GM12873 (cell line): ENCODE measurements at regions not wholly inside any gene's neighbourhood (a gene's known extent, or its start where the extent isn't known, plus 50 kb on each side); places are given as distances from the start of the nearest gene placed in this dataset.

ENCODE experiments used
- CTCF ChIP-seq: IDR thresholded peaks from 2 replicates; pipeline ENCODE4 v1.5.1; 2012; ENCODE audit warnings: low read depth, mild to moderate bottlenecking, moderate library complexity, low read length, control low read depth; ENCODE audit not compliant: insufficient read depth; ENCODE audit errors: missing control alignments

GRCh38 chr2:144042751-144043150, 477.2 kb downstream of the ZEB2 start:
- no peak for TF ChIP-seq CTCF

DNA sequence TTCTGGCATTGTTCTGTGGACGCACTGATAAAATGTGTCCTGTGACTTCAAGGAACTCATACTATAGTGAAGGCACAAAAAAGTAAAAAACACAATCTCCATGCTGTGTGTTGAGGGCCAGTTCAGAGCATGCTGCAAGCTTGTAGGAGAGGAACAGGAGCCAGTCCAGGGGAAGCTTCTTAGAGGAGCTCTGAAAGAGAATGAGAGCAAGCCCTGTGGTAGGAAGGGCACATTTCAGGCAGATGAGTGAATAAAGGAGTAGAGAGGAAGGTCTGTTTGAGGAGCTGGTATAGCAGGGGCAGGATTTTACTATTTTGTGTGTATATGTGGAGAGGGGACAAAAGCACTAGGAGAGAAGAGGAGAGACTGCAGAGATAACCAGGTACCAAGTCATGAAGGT, 478.3 kb downstream of the ZEB2 start:
- TF ChIP-seq CTCF, result no peak

GRCh38 chr2:144040834-144041233, 479.1 kb downstream of the ZEB2 start:
- no peak for TF ChIP-seq CTCF

DNA sequence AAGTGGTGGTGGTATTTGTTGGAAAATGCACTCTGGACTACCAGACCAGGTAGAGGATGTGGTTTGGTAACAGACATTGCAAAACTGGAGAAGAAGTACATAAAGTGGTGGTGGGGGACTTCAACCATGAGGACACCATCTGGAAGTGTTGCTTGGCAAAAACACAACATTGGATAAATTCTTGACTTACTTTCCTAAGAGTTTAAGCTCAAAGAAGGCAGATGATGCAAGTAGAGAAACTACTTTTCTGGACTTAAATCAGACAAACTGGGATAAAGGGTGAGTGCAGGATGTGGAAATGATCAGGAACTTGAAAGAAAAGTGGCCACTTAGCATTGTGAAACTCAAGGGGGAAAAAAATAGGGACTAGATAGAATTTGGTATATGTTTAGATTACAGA, 487.4 kb downstream of the ZEB2 start:
- TF ChIP-seq CTCF, result no peak

GRCh38 chr2:144030791-144031190, 489.1 kb downstream of the ZEB2 start:
- no peak for TF ChIP-seq CTCF

DNA sequence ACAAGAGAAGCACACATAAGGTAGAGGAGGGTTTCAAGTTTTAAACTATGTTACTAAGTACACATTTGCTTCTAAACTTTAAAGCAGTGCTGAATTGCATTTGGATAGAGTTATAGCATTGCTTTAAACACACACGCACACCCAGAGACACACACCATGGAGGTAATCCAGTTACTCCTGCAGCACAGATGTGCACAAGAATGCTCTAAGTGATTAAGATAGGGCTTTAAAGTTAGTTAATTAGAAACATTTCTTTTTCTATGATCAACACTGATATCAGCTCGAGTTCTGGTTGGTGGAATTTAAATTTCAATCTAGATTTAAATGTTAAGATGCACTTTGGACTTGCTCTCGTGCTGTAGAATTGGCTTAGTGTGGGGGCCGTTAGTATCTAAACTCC, 492.3 kb downstream of the ZEB2 start:
- TF ChIP-seq CTCF, result no peak

DNA sequence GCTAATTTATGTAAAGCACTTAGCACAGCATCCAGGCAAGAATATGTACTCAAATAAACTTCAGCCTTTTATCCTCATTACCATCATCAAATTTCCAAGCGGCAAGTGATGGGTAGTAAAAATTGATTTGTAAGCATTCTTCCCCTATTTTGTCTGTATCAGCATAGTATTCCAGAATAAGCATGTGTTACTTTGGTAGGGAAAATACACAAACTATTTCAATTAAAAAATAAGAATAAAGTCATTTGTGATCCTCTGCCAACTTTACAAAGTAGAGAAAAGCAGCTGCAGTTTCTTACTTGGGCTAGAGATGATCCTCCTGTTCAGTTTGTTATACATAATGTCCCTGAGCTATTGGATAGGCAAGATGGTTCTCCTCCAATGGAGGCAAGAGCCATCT, 493.2 kb downstream of the ZEB2 start:
- TF ChIP-seq CTCF, result no peak

- TF ChIP-seq CTCF, result no peak
These were observed 499.9 kb downstream of the ZEB2 start for GRCh38 chr2:144020047-144020446.
